ENCODE measurements at regions not wholly inside any gene's neighbourhood (a gene's known extent, or its start where the extent isn't known, plus 50 kb on each side); places are given as distances from the start of the nearest gene placed in this dataset.

- TF ChIP-seq PRDM4 (tag by site-specific recombination; IDR thresholded peaks at IDR 0.05) = no peak
- no peak for TF ChIP-seq ZNF157 (tag by site-specific recombination; IDR thresholded peaks at IDR 0.05)
- no peak for TF ChIP-seq ZNF449 (tag by site-specific recombination; IDR thresholded peaks at IDR 0.05)
- TF ChIP-seq ZNF24 (tag by site-specific recombination; IDR thresholded peaks at IDR 0.05) = no peak
- TF ChIP-seq CTCF (tag by site-specific recombination; IDR thresholded peaks at IDR 0.05) = no peak
- TF ChIP-seq ZNF488 (tag by site-specific recombination; IDR thresholded peaks at IDR 0.05) = no peak
Measured at GRCh38 chr2:120678926-120679325, 56.7 kb upstream of the GLI2 start.
